Stomach (tissue), 8 donors: ENCODE measurements at regions not wholly inside any gene's neighbourhood (a gene's known extent, or its start where the extent isn't known, plus 50 kb on each side); places are given as distances from the start of the nearest gene placed in this dataset.
A peak's percentile ranks its signal among the peaks of the same experiment; 100 is the strongest.

Experiments
- DNase-seq, 2 donors: peaks; one replicate each; pipeline versions ENCODE4 v3.0.0 to v3.0.0-alpha.2; 2013 to 2019
- H3K27ac ChIP-seq, 5 donors: fragments of 200-600 bp in 4 of 5; sonication (generic) in 4 of 5; one replicate each; pipeline ENCODE4 v1.5.1; 2013 to 2019; ENCODE audit warnings: mild to moderate bottlenecking in 1 of 5, moderate library complexity in 1 of 5
- H3K27me3 ChIP-seq, 3 donors: fragments of 200-600 bp; sonication (generic); one replicate each; pipeline ENCODE4 v1.5.1; 2017 to 2019; ENCODE audit warnings: mixed run types in 1 of 3
- H3K36me3 ChIP-seq, 4 donors: fragments of 200-600 bp; sonication (generic); 1 replicate in 3 of 4; 2 replicates in 1 of 4; pipeline ENCODE4 v1.5.1; 2016 to 2019
- H3K4me1 ChIP-seq, 4 donors: fragments of 200-600 bp; sonication (generic); one replicate each; pipeline ENCODE4 v1.5.1; 2016 to 2019
- H3K4me3 ChIP-seq, 4 donors: fragments of 200-600 bp; sonication (generic) in 3 of 4; one replicate each; pipeline ENCODE4 v1.5.1; 2016 to 2019; ENCODE audit warnings: mild to moderate bottlenecking in 1 of 4
- H3K9me3 ChIP-seq, 4 donors: fragments of 200-600 bp; sonication (generic); one replicate each; pipeline ENCODE4 v1.5.1; 2016 to 2019
- CTCF ChIP-seq, 7 experiments: fragments of 450-650 bp in 4 of 7; fragments of 200-600 bp in 3 of 7; sonication (generic) in 3 of 7; IDR thresholded peaks; one replicate each; pipeline ENCODE4 v1.5.1; 2016 to 2019; ENCODE audit warnings: antibody characterized with exemption in 7 of 7, control low read depth in 2 of 7, mild to moderate bottlenecking in 1 of 7
- EP300 ChIP-seq: sonication (generic); formaldehyde crosslinking; IDR thresholded peaks from one replicate; pipeline ENCODE4 v1.6.1; 2017; ENCODE audit warnings: antibody characterized with exemption
- POLR2A ChIP-seq, 4 donors: fragments of 450-650 bp; IDR thresholded peaks; one replicate each; pipeline ENCODE4 v1.6.1; 2016; ENCODE audit warnings: antibody characterized with exemption in 4 of 4, control low read depth in 2 of 4, mild to moderate bottlenecking in 1 of 4, moderate library complexity in 1 of 4
- POLR2AphosphoS5 ChIP-seq, 3 donors: sonication (generic); formaldehyde crosslinking; IDR thresholded peaks; one replicate each; pipeline ENCODE4 v1.6.1; 2016; ENCODE audit warnings: antibody characterized with exemption in 3 of 3
- WGBS, 5 donors: extraction: QIAGEN DNeasy Blood & Tissue Kit in 3 of 5; methylation state at CpG; one replicate each; pipeline versions ENCODE4 v1.1.5 to v1.1.7; 2013 to 2018; 5-methylcytosine and 5-hydroxymethylcytosine counted together
- intact Hi-C: fragments of 100-400 bp; cut with DNase I; formaldehyde crosslinking; loops from one replicate; pipeline ENCODE4 v1.15.1; 2023; ENCODE audit warnings: low total_unique reads
- donor health status: healthy with polysubstance abuse.
- donor health status: Bipolar disorder and iron deficiency.
- donor health status: healthy.

- Histone ChIP-seq H3K4me1 (no peaks in the 10 kb centered on the region), H3K27me3 (no peaks in the 10 kb centered on the region), H3K36me3 (no peaks in the 10 kb centered on the region), H3K9me3 (no peaks in the 10 kb centered on the region), H3K27ac (no peak overlapping the region), H3K4me3 (no peak overlapping the region)
- intact Hi-C loops = no loop called here
- DNase-seq = peak in 1 of 2 donors; percentile 13
- WGBS, 5 donors = 57 to 63% (median 62%) methylated on average over 10 of the region's 10 CpGs
- TF ChIP-seq CTCF (IDR thresholded peaks at IDR 0.05) (no peak), POLR2A (IDR thresholded peaks at IDR 0.05) (no peak), EP300 (no peak), POLR2AphosphoS5 (IDR thresholded peaks at IDR 0.05) (no peak)
These were observed 403.3 kb upstream of the NETO1 start for GRCh38 chr18:73270920-73271634.

DNA sequence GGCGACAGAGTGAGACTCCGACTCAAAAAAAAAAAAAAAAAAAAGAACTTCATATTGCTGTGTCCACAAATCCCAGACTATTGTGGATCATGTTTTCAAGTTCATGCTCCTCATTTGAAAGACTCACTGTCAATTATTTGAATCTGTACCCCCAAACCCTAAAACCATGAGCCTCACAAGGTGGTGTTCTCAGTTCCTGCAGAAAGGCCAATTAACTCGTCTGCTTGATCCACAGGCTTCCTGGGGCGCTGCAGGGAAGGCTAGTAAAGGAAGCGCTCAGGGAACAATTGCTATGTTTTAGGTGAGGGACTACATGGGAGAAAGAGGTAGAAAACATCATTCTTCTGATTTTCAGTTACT is 396.8 kb upstream of the NETO1 start:
- Histone ChIP-seq H3K4me1 (no peaks in the 10 kb centered on the region), H3K36me3 (no peaks in the 10 kb centered on the region), H3K9me3 (no peaks in the 10 kb centered on the region), H3K4me3 (no peak overlapping the region), H3K27ac (no peak overlapping the region), H3K27me3 (no peaks in the 10 kb centered on the region)
- no peak for DNase-seq
- intact Hi-C loops = no loop called here
- no peak for TF ChIP-seq POLR2A (IDR thresholded peaks at IDR 0.05)
- TF ChIP-seq CTCF (IDR thresholded peaks at IDR 0.05) = no peak
- TF ChIP-seq EP300 = no peak
- TF ChIP-seq POLR2AphosphoS5 (IDR thresholded peaks at IDR 0.05) = no peak
- WGBS, 5 donors = 69 to 88% (median 70%) methylated on average over 4 to 5 of the region's 5 CpGs

GRCh38 chr18:73261923-73262322 is 394.1 kb upstream of the NETO1 start:
- intact Hi-C loops = no loop called here
- H3K27ac ChIP-seq = no peak overlapping the region
- 80 to 97% (median 83%) methylated on average over 1 of the region's 1 CpG for WGBS, 5 donors
- H3K36me3 ChIP-seq = no peaks in the 10 kb centered on the region
- H3K4me3 ChIP-seq = no peak overlapping the region
- no peak for TF ChIP-seq POLR2A (IDR thresholded peaks at IDR 0.05)
- TF ChIP-seq CTCF (IDR thresholded peaks at IDR 0.05) = no peak
- no peak for TF ChIP-seq POLR2AphosphoS5 (IDR thresholded peaks at IDR 0.05)
- no peak for TF ChIP-seq EP300
- H3K9me3 ChIP-seq = no peaks in the 10 kb centered on the region
- no peaks in the 10 kb centered on the region for H3K4me1 ChIP-seq
- DNase-seq = no peak
- no peaks in the 10 kb centered on the region for H3K27me3 ChIP-seq

DNA sequence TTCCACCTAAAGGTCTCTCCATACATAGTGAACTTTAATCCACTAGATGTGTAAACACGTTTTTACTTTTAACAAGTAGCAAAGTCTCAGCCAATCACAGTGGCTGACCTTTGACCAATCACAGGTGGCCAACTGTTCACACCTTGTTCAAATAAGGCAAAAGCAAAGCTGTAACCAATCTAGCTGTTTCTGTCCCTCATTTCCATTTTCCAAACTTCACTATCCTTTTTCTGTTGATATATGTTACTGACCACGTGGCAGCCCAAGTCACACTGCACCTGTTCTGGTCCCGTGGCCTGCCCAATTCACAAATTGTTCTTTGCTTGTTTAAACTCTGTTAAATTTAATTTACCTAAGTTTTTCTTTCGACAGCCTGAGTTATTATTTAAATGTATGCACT is 393.5 kb upstream of the NETO1 start:
- intact Hi-C loops = no loop called here
- no peaks in the 10 kb centered on the region for H3K36me3 ChIP-seq
- no peak overlapping the region for H3K27ac ChIP-seq
- H3K4me1 ChIP-seq = no peaks in the 10 kb centered on the region
- TF ChIP-seq CTCF (IDR thresholded peaks at IDR 0.05) (no peak), POLR2A (IDR thresholded peaks at IDR 0.05) (no peak), POLR2AphosphoS5 (IDR thresholded peaks at IDR 0.05) (no peak)
- no peak for DNase-seq
- no peak overlapping the region for H3K4me3 ChIP-seq
- no peaks in the 10 kb centered on the region for H3K27me3 ChIP-seq
- H3K9me3 ChIP-seq = no peaks in the 10 kb centered on the region
- 63 to 72% (median 70%) methylated on average over 4 of the region's 4 CpGs for WGBS, 5 donors
